HUES6 (cell line): ENCODE measurements at regions not wholly inside any gene's neighbourhood (a gene's known extent, or its start where the extent isn't known, plus 50 kb on each side); places are given as distances from the start of the nearest gene placed in this dataset.

Experiments used
- H3K27ac ChIP-seq: 2 replicates; pipeline ENCODE4 v1.7.0; 2013; ENCODE audit warnings: low read depth, mild to moderate bottlenecking, low read length, inconsistent platforms
- H3K27me3 ChIP-seq: 2 replicates; pipeline ENCODE4 v1.6.1; 2013; ENCODE audit warnings: low read length; ENCODE audit not compliant: control insufficient read depth, insufficient read depth
- H3K36me3 ChIP-seq: 2 replicates; pipeline ENCODE4 v1.6.1; 2013; ENCODE audit warnings: low read length; ENCODE audit not compliant: control insufficient read depth, insufficient read depth
- H3K4me1 ChIP-seq: 2 replicates; pipeline ENCODE4 v1.6.1; 2013; ENCODE audit warnings: low read length; ENCODE audit not compliant: control insufficient read depth, insufficient read depth
- H3K4me3 ChIP-seq: 2 replicates; pipeline ENCODE4 v1.5.1; 2013; ENCODE audit warnings: low read depth, low read length
- H3K9ac ChIP-seq: one replicate; pipeline ENCODE4 v1.6.1; 2013; ENCODE audit warnings: mild to moderate bottlenecking, low read length
- H3K9me3 ChIP-seq: 2 replicates; pipeline ENCODE4 v1.6.1; 2013; ENCODE audit warnings: low read depth, low read length; ENCODE audit not compliant: control insufficient read depth, insufficient read depth

- Histone ChIP-seq H3K9ac (peak overlapping the region; percentile 77), H3K27ac (peak overlapping the region; percentile 32; the same call in 1 of the 2 replicates), H3K4me1 (peaks cover 47% of the 10 kb centered on the region), H3K4me3 (peak overlapping the region; percentile 87), H3K9me3 (no peaks in the 10 kb centered on the region), H3K36me3 (no peaks in the 10 kb centered on the region), H3K27me3 (0 out of 2 replicates have a peak, but pooled peaks cover 3% of the 10 kb centered on the region)
These were observed 132.9 kb upstream of the MGAT5 start for GRCh38 chr2:134120733-134121630.

- H3K4me3 ChIP-seq = no peak overlapping the region
- H3K9ac ChIP-seq = no peak overlapping the region
- H3K4me1 ChIP-seq = peaks cover 47% of the 10 kb centered on the region
These were observed 131.3 kb upstream of the MGAT5 start for GRCh38 chr2:134122610-134123009.

GRCh38 chr2:134123332-134123731 lies 130.5 kb upstream of the MGAT5 start:
- Histone ChIP-seq H3K27me3 (0 out of 2 replicates have a peak, but pooled peaks cover 3% of the 10 kb centered on the region), H3K9ac (no peak overlapping the region), H3K4me1 (peaks cover 47% of the 10 kb centered on the region), H3K36me3 (0 out of 2 replicates have a peak, but pooled peaks cover 3% of the 10 kb centered on the region), H3K9me3 (no peaks in the 10 kb centered on the region), H3K4me3 (no peak overlapping the region), H3K27ac (no peak overlapping the region)

More at GRCh38 chr2:134122610-134123009, 131.3 kb upstream of the MGAT5 start:
- H3K27ac ChIP-seq = no peak overlapping the region
- 0 out of 2 replicates have a peak, but pooled peaks cover 2% of the 10 kb centered on the region for H3K36me3 ChIP-seq
- no peaks in the 10 kb centered on the region for H3K9me3 ChIP-seq
- H3K27me3 ChIP-seq = 0 out of 2 replicates have a peak, but pooled peaks cover 3% of the 10 kb centered on the region

- H3K4me3 ChIP-seq = no peak overlapping the region
- peaks cover 38% of the 10 kb centered on the region for H3K4me1 ChIP-seq
- H3K9ac ChIP-seq = no peak overlapping the region
- no peak overlapping the region for H3K27ac ChIP-seq
- H3K36me3 ChIP-seq = 0 out of 2 replicates have a peak, but pooled peaks cover 3% of the 10 kb centered on the region
- H3K9me3 ChIP-seq = peaks cover 6% of the 10 kb centered on the region; the same call in 1 of the 2 replicates
- H3K27me3 ChIP-seq = no peaks in the 10 kb centered on the region
These were observed 129.7 kb upstream of the MGAT5 start for GRCh38 chr2:134124047-134124753.

GRCh38 chr2:134127496-134127895 lies 126.4 kb upstream of the MGAT5 start:
- Histone ChIP-seq H3K4me3 (no peak overlapping the region), H3K4me1 (peaks cover 29% of the 10 kb centered on the region), H3K9me3 (peaks cover 13% of the 10 kb centered on the region), H3K9ac (no peak overlapping the region), H3K27me3 (no peaks in the 10 kb centered on the region), H3K36me3 (0 out of 2 replicates have a peak, but pooled peaks cover 7% of the 10 kb centered on the region), H3K27ac (no peak overlapping the region)

- no peak overlapping the region for H3K9ac ChIP-seq
- no peak overlapping the region for H3K4me3 ChIP-seq
- H3K36me3 ChIP-seq = 0 out of 2 replicates have a peak, but pooled peaks cover 7% of the 10 kb centered on the region
- peaks cover 32% of the 10 kb centered on the region for H3K4me1 ChIP-seq
- H3K27ac ChIP-seq = no peak overlapping the region
- peaks cover 13% of the 10 kb centered on the region for H3K9me3 ChIP-seq
- no peaks in the 10 kb centered on the region for H3K27me3 ChIP-seq
These were observed 125.1 kb upstream of the MGAT5 start for GRCh38 chr2:134128746-134129145.

GRCh38 chr2:134129900-134130537 lies 123.9 kb upstream of the MGAT5 start:
- Histone ChIP-seq H3K4me1 (peaks cover 36% of the 10 kb centered on the region), H3K27ac (no peak overlapping the region), H3K36me3 (0 out of 2 replicates have a peak, but pooled peaks cover 7% of the 10 kb centered on the region), H3K27me3 (no peaks in the 10 kb centered on the region), H3K9me3 (peaks cover 13% of the 10 kb centered on the region), H3K9ac (no peak overlapping the region), H3K4me3 (no peak overlapping the region)

GRCh38 chr2:134131681-134132489 lies 122.0 kb upstream of the MGAT5 start:
- no peak overlapping the region for H3K9ac ChIP-seq
- H3K4me3 ChIP-seq = no peak overlapping the region
- H3K27me3 ChIP-seq = no peaks in the 10 kb centered on the region
- peaks cover 13% of the 10 kb centered on the region for H3K9me3 ChIP-seq
- H3K27ac ChIP-seq = no peak overlapping the region
- H3K36me3 ChIP-seq = 0 out of 2 replicates have a peak, but pooled peaks cover 7% of the 10 kb centered on the region
- H3K4me1 ChIP-seq = peaks cover 31% of the 10 kb centered on the region

- Histone ChIP-seq H3K9ac (no peak overlapping the region), H3K27me3 (no peaks in the 10 kb centered on the region), H3K9me3 (peaks cover 13% of the 10 kb centered on the region), H3K36me3 (0 out of 2 replicates have a peak, but pooled peaks cover 6% of the 10 kb centered on the region), H3K27ac (no peak overlapping the region), H3K4me3 (no peak overlapping the region), H3K4me1 (peaks cover 37% of the 10 kb centered on the region)
These were observed 121.4 kb upstream of the MGAT5 start for GRCh38 chr2:134132490-134132857.
